ENCODE measurements at regions not wholly inside any gene's neighbourhood (a gene's known extent, or its start where the extent isn't known, plus 50 kb on each side); places are given as distances from the start of the nearest gene placed in this dataset.

DNA sequence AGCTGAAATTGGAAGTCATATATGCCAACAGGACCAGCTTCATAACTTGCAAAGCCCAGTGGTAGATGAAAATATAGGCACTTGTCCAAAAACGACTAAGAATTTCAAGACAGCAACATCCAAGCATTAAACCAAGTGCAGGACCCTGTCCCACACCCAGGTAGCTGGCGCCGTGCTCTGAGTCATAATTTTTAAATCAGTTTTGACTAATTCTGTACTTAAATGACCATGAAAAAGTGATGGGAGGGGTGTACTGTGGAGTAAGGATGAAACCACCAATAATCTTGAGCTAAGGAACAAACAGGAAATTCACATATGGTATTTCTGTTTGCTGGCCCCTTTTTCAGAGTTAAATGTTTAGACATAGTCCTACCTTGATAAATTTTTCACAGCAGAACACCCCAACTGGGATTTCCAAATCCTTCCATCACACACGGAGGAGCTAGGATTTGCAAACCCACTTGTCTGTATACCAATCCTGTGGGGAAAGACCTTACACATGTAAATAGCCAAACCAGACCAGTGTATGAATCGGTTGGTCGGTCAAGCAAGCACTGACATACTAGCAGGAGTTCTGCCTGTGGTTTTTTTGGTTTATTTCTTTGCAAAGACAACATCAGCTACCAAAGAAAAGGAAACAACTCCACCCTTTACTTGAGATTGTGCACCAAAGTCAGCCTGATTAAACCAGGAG, 235.7 kb upstream of the RAB4A start:
- TF ChIP-seq, protein P1, sequence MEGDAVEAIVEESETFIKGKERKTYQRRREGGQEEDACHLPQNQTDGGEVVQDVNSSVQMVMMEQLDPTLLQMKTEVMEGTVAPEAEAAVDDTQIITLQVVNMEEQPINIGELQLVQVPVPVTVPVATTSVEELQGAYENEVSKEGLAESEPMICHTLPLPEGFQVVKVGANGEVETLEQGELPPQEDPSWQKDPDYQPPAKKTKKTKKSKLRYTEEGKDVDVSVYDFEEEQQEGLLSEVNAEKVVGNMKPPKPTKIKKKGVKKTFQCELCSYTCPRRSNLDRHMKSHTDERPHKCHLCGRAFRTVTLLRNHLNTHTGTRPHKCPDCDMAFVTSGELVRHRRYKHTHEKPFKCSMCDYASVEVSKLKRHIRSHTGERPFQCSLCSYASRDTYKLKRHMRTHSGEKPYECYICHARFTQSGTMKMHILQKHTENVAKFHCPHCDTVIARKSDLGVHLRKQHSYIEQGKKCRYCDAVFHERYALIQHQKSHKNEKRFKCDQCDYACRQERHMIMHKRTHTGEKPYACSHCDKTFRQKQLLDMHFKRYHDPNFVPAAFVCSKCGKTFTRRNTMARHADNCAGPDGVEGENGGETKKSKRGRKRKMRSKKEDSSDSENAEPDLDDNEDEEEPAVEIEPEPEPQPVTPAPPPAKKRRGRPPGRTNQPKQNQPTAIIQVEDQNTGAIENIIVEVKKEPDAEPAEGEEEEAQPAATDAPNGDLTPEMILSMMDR (IDR thresholded peaks at IDR 0.05) = no peak
- TF ChIP-seq POLR2A (IDR thresholded peaks at IDR 0.05) = no peak

Data from right lobe of liver (tissue), 4 donors.